Calu3 (cell line): ENCODE measurements at regions not wholly inside any gene's neighbourhood (a gene's known extent, or its start where the extent isn't known, plus 50 kb on each side); places are given as distances from the start of the nearest gene placed in this dataset.
A peak's percentile ranks its signal among the peaks of the same experiment; 100 is the strongest.

Experiments used
- BruUV-seq: library from RNA; stranded (reverse); fragments of 400-500 nt; replicated peaks from 2 replicates; lab custom pipeline; 2021; lab: Mats Ljungman, UMichigan
- CTCF ChIA-PET: fragments of 300-600 bp; sonication (Branson Sonifier 250); formaldehyde crosslinking; loops from one replicate; lab custom pipeline; 2022; ENCODE audit warnings: antibody characterized with exemption; lab: Charles Lee
- DNase-seq: peaks from one replicate; pipeline ENCODE4 v3.0.0; 2022
- H3K27ac Mint-ChIP-seq: one replicate; pipeline ENCODE4 v1.8.0; 2022; ENCODE audit warnings: mixed read lengths; ENCODE audit not compliant: unreplicated experiment
- H3K27me3 Mint-ChIP-seq: one replicate; pipeline ENCODE4 v1.8.0; 2022; ENCODE audit warnings: mixed read lengths; ENCODE audit not compliant: unreplicated experiment
- H3K36me3 Mint-ChIP-seq: one replicate; pipeline ENCODE4 v1.8.0; 2022; ENCODE audit warnings: mild to moderate bottlenecking, moderate library complexity, mixed read lengths; ENCODE audit not compliant: insufficient read depth, unreplicated experiment
- H3K4me1 Mint-ChIP-seq: one replicate; pipeline ENCODE4 v1.8.0; 2022; ENCODE audit warnings: mild to moderate bottlenecking, low read depth, mixed read lengths; ENCODE audit not compliant: unreplicated experiment
- H3K4me3 Mint-ChIP-seq: one replicate; pipeline ENCODE4 v1.8.0; 2022; ENCODE audit warnings: mild to moderate bottlenecking, low read depth, moderate library complexity, mixed read lengths; ENCODE audit not compliant: unreplicated experiment
- H3K9me3 Mint-ChIP-seq: one replicate; pipeline ENCODE4 v1.8.0; 2022; ENCODE audit warnings: low read depth, mixed read lengths; ENCODE audit not compliant: unreplicated experiment
- CTCF ChIP-seq: fragments of 200-600 bp; IDR thresholded peaks from one replicate; pipeline ENCODE4 v1.8.0; 2022; ENCODE audit warnings: antibody characterized with exemption; ENCODE audit not compliant: unreplicated experiment
- intact Hi-C: fragments of 100-400 bp; cut with micrococcal nuclease; formaldehyde crosslinking; loops from one replicate; pipeline ENCODE4 v1.10.0; 2022; ENCODE audit not compliant: unreplicated experiment

- Mint-ChIP-seq H3K27ac (no peak overlapping the region), H3K36me3 (no peaks in the 10 kb centered on the region), H3K9me3 (peaks cover 7% of the 10 kb centered on the region), H3K4me3 (no peak overlapping the region), H3K27me3 (no peaks in the 10 kb centered on the region), H3K4me1 (peaks cover 19% of the 10 kb centered on the region)
- no peak for TF ChIP-seq CTCF
- BruUV-seq = no TSS peak
- intact Hi-C loops = no loop called here
- no peak for DNase-seq
- CTCF ChIA-PET = no interaction called here
These were observed 267.6 kb downstream of the AEBP2 start for GRCh38 chr12:19706936-19707335.

- TF ChIP-seq CTCF = no peak
These were observed 268.7 kb downstream of the AEBP2 start for GRCh38 chr12:19707948-19708409.

GRCh38 chr12:19709889-19710288 is 270.6 kb downstream of the AEBP2 start:
- CTCF ChIA-PET = interaction anchor here (0.5 kb wide), 1 partner anchor 150 kb away, joined by 4 read pairs; no protein-coding TSS in a partner anchor
- BruUV-seq = no TSS peak
- Mint-ChIP-seq H3K27me3 (no peaks in the 10 kb centered on the region), H3K27ac (no peak overlapping the region), H3K9me3 (peaks cover 11% of the 10 kb centered on the region), H3K4me3 (no peak overlapping the region), H3K36me3 (no peaks in the 10 kb centered on the region), H3K4me1 (peaks cover 32% of the 10 kb centered on the region)
- no peak for TF ChIP-seq CTCF
- DNase-seq = no peak
- intact Hi-C loops = loop anchor here (2.0 kb wide), 1 partner anchor 25 kb away; no protein-coding TSS in a partner anchor

More at GRCh38 chr12:19707948-19708409, 268.7 kb downstream of the AEBP2 start:
- BruUV-seq = no TSS peak
- H3K9me3 Mint-ChIP-seq = peaks cover 10% of the 10 kb centered on the region
- DNase-seq = no peak
- peaks cover 29% of the 10 kb centered on the region for H3K4me1 Mint-ChIP-seq
- no peaks in the 10 kb centered on the region for H3K36me3 Mint-ChIP-seq
- no peaks in the 10 kb centered on the region for H3K27me3 Mint-ChIP-seq
- no peak overlapping the region for H3K4me3 Mint-ChIP-seq
- no peak overlapping the region for H3K27ac Mint-ChIP-seq
- intact Hi-C loops = no loop called here
- CTCF ChIA-PET = no interaction called here

- Mint-ChIP-seq H3K36me3 (no peaks in the 10 kb centered on the region), H3K27ac (peak overlapping the region; percentile 35), H3K27me3 (no peaks in the 10 kb centered on the region), H3K4me3 (peak overlapping the region; percentile 4), H3K4me1 (peaks cover 32% of the 10 kb centered on the region), H3K9me3 (peaks cover 11% of the 10 kb centered on the region)
- BruUV-seq = no TSS peak
- intact Hi-C loops = loop anchor here (2.0 kb wide), 1 partner anchor 26 kb away; no protein-coding TSS in a partner anchor
- no peak for DNase-seq
- no peak for TF ChIP-seq CTCF
- CTCF ChIA-PET = no interaction called here
These were observed 271.8 kb downstream of the AEBP2 start for GRCh38 chr12:19710811-19711793.
